ENCODE measurements at regions not wholly inside any gene's neighbourhood (a gene's known extent, or its start where the extent isn't known, plus 50 kb on each side); places are given as distances from the start of the nearest gene placed in this dataset.

DNA sequence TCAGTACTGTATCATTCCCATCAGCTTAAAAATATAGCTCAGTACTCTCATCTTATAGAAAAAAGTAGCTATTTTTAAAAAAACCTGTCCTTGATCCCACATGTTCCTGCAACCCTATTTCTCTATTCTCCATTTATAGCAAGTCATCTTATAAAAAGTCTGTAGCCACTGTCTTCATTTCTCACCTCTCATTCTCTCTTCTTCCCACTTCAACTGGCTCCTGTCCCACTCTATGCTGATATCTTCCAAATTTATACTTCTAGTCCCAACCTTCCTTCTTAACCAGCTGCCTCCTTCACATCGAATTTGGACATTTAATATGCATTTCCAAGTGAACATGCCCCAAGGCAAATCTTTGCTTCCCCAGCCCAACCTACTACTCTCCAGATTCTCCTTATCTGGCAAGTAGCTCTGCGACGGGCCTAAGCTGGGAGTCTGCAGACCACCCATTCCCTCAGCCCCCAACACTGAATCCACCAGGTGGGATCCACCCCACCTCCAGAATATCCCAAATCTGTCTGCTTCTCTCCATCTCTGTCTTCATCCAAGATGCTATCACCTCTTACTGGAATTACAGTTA, 52.0 kb upstream of the TANC2 start:
- no peak for FAIRE-seq
- DNase-seq (ENCODE audit: low spot score in 2 of 2): no peak

DNA sequence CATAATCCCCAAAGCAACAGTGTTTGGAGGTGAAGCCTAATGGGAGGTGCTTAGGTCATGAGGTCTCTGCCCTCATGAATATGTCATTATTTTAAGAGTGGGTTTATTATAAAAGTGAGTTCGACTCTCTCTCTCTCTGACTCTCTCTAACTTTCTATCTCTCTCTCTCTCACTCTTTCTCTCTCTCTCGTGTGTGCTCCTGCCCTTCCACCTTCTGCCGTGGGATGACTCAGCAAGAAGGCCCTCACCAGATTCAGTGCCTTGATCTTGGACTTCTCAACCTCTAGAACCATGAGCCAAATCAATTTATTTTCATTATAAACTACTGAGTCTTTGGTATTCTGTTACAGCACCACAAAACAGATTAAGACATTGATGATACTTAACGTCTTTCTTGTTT, 53.7 kb upstream of the TANC2 start:
- FAIRE-seq (no peak), DNase-seq (ENCODE audit: low spot score in 2 of 2) (no peak)

DNA sequence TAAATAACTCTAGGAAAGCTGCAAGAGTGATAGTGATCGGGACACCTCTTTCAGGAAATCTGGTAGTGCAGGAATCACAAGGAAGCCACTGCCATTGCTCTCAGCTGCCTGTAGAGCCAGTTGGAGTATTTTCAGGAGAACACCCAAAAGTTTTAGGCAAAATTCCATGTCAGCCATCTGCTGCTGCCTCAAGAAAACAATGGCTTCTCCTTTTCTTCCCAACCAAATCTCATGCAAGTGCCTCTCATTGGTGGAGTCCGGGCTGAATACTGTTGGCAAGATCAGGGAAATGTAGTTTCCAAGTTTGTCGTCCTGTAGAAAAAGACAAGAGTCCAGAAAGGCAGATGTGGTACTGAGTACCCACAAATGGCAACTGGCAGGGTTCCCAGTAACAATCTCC, 54.9 kb upstream of the TANC2 start:
- FAIRE-seq: no peak
- no peak for DNase-seq (ENCODE audit: low spot score in 2 of 2)

DNA sequence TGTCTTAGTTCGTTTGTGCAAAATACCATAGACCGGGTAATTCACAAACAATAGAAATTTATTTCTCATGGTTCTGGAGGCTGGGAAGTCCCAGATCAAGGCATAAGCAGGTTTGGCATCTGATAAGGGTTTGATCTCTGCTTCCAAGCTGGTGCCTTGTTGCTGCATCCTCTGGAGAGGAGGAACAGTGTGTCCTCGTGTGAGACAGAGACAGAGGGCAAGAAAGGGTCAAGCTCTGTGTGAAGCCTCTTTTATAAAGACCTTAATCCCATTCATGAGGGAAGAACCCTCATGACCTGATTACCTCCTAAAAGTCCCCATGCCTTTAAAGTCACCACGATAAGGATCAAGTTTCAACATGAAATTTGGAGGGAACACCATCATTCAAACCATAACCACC, 55.8 kb upstream of the TANC2 start:
- FAIRE-seq (no peak), DNase-seq (ENCODE audit: low spot score in 2 of 2) (no peak)

DNA sequence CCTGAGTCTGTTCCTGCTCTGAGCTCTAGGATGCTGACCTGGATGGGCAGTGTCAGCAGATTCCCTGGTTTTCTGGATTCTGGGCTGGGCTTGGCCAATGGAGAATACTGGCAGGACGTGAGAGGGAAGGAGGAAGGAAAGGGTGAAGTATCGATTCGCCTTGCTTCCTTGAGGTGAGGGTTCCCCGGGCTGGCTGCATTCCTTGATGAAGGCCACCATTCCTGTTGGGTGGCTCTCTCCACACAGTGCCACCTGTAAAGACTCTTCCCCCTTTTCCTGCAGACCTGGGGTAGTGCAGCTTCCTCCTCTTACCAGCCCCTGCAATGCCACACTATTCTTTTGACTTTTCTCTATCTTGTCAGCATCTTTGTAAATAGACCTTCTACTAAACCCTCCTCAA, 58.1 kb upstream of the TANC2 start:
- DNase-seq (ENCODE audit: low spot score in 2 of 2) (no peak), FAIRE-seq (no peak)

DNA sequence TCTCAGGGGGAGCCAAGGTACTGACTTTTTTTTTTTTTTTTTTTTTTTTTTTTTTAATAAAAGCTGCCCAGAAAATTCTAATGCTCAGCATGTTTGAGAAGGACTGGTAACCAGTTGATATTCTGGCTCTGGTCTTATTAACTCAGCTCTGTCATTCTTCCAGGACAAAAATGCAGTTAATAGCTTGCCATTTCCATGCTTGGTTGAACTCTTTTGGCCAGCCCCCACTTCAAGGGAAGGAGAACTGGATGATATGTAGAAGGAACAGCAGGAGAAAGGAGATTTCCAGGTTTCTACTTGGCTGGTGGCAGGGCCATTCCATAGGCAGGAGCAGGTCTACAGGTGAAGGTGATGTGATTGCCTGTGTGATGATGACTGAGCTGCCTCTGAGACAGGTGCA, 59.2 kb upstream of the TANC2 start:
- no peak for FAIRE-seq
- no peak for DNase-seq (ENCODE audit: low spot score in 2 of 2)

DNA sequence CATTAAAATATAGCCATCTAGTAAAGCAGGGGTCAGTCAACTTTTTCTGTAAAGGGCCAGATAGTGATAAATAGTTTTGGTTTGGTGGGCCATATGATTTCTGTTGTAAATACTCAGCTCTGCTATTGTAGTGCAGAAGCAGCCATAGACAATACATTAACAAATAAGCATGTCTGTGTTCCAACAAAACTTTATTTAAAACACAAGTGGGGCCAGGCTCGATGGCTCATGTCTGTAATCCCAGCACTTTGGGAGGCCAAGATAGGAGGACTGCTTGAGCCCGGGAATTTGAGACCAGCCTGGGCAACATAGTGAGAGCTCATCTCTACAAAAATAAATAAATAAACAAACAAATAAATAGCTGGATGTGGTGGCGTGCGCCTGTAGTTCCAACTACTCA, 60.8 kb upstream of the TANC2 start:
- FAIRE-seq: no peak
- no peak for DNase-seq (ENCODE audit: low spot score in 2 of 2)

DNA sequence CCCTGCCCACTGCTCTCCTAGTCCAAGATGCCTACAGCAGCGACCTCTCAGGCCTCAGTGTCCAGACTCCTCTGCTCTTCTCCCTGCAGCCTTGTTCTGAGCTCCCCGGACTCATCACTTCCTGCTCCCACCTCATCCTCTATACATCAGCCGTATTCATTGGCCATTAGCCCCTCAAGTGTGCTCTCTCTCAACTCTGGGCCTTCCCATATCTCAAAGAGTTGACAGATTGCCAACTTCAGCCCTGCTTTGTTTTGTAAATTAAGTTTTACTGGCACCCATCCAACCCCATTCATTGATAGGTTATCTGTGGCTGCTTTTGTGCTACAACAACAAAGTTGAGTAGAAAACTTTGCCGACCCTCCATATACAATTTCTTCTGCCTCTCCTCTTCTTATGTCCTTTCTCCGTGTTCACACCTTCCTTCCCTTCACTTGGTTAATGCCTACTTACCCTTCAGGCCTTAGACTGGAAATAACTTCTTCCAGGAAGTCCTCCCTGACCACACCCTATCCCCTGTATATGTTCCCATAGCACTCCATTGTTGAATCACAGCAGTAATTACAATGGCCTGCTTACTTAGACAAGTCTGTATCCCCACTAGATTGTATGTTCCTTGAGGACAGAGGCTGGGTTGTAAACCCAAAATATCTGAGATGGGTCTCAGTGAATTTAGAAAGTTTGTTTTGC, 63.4 kb upstream of the TANC2 start:
- DNase-seq (ENCODE audit: low spot score in 2 of 2) (no peak), FAIRE-seq (no peak)

DNA sequence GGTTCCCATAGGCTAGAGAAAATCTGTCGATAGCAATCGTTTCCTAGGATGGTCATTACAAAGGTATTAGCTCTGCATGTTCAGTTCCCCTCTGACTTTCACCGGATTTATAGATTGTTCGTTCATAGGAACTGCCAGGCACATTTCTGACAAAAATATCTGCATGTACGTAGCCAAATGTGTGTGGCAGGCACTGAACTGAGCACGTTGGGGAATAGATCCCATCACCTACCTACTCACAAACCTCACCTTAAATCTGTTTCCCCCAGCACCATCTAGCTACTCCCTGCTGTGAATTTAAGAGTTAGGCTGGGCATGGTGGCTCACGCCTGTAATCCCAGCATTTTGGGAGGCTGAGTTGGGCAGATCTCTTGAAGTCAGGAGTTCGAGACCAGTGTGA, 64.5 kb upstream of the TANC2 start:
- no peak for DNase-seq (ENCODE audit: low spot score in 2 of 2)
- no peak for FAIRE-seq

DNA sequence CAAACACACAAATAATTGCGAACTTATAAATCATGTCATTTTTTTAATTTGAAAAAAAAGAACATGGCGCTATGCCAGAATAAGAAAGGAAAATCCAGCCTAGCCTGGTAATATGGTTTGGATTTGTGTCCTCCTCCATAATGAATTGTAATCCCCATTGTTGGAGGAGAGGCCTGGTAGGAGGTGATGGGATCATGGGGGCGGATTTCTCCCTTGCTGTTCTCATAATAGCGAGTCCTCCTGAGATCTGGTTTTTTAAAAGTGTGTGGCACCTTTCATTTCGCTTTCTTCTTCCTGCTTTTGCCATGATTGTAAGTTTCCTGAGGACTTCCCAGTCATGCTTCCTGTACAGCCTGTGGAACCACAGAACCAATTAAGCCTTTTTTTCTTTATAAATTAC, 65.9 kb upstream of the TANC2 start:
- no peak for DNase-seq (ENCODE audit: low spot score in 2 of 2)
- FAIRE-seq: no peak

DNA sequence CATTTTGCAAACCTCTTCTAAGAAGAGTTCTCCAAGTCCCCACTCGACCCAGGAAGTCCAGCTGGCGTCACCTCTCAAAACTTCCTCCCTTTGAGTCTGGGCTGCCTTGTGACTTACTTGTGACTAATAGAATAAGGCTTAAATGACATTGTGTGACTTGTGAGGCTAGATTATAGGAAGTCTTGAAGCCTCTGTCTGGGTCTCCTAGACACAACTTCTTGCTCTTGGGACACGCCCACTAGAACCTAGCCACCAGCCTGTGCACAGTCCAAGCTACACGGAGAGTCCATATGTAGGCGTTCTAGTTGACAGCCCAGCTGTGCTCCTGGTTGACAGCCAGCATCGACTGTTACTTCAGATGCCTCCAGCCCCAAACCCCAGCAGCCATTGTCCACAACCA, 66.7 kb upstream of the TANC2 start:
- DNase-seq (ENCODE audit: low spot score in 2 of 2): no peak

DNA sequence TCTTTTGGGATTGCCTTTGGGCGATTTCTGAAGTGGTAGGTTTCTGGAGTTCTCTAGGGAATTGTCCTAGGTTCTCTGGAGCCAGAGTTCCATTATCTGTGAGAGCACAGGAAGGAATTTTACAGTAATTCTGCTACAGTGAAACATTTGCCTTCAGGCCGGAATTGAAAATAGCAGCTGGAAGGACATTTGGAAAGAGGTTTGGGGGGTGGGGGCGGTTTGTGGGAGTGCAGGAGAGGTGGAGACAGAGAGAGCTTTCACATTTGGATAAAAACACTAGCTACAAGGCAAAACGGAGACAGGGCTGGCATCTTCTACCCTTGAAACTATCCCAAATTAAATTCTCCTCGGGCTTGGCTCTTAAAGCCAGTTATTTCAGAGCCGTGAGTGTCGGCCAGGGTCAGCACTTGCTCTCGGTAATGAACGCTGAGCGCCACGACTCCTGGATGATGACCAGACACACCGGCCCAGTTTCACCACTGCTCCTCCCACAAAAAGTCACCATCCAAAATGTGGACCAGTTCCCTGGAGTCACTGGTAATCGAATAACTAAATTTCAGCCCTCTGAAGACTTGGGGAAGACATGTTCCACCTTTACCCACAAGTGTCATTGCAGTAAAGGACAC, 67.7 kb upstream of the TANC2 start:
- FAIRE-seq (no peak), DNase-seq (ENCODE audit: low spot score in 2 of 2) (no peak)

More for the DNA sequence above, 66.7 kb upstream of the TANC2 start:
- FAIRE-seq: no peak

DNA sequence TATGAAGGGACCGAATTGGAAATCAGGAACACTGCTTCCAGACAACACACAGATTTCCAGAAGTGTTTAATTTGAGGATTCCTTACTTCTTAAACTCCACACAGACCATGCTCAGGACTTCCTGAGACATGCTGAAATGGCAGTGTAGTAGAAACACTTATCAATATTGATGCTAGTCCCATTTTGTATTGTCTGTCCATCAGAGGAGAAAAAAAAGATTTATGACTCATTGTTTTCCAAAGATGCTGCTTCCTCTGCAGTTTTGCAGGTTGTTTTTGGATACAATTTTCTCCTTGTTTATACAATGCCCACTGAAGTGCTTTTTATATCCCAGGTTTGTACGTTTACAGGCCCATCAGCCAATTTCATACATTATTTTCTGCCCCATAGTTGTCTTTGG, 68.3 kb upstream of the TANC2 start:
- no peak for DNase-seq (ENCODE audit: low spot score in 2 of 2)
- FAIRE-seq: no peak

DNA sequence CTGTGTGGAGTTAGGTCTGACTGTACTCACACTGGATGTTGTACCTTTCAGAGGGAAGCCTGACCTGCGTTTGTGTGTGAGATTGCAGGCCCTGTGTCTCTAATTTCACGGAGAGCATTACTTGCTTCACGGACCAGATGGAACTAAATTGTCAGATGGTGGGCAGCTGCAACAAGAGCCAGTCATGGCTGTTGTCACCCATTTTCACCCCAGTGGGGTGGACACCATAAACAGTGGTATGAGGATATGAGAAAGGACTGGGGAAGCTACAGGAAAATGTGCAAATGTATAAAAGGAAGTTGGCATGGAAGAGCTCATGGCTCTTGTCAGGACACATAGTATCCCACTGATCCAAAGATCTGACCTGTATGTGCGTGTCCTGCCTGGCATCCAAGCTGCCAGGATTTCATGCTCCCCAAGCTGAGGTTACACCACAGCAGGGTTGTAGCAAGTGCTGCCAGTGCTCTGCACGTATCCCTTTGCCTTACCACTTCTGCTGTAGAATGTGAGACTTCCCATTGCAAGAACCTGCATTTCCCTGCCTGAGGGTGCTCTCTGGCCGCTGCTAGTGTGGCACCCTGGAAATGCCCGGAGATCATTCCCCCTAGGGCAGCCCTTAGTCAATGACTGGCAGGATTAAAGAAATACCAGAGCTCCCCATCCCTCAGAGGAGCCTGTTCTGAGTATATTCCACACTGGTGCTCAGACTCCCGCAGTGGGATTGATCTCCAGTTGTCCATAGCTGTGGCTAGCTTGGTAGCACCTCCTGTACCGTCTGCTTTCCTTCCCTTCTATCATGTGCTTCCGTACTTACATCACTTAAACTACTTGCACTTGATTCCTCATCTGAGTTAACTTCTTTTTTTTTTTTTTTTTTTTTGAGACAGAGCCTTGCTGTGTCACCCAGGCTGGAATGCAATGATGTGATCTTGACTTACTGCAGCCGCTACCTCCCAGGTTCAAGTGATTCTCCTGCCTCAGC, 70.4 kb upstream of the TANC2 start:
- no peak for DNase-seq (ENCODE audit: low spot score in 2 of 2)
- no peak for FAIRE-seq

DNA sequence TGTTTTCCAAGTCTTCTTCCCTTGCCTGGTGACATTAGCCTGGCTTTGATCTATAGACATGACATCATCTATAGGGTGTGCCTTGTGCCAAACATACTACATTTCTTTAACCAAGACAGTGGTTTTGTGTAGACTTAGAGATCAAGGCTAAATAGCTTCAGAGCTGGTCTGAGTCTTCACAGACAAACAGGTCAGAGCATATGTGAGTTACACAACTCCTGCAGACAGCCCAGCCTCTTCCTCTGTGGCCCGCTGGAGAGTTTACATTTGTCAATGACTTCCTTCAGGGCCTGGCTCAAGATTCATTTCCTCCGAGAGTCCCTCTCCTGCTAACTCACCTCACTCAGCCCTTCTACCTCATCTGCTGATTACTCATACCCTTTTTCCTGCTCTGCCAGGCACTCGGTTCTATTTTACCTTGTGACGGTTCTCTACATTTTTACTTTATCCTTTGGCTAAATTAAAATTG, 73.1 kb upstream of the TANC2 start:
- DNase-seq (ENCODE audit: low spot score in 2 of 2) (no peak), FAIRE-seq (no peak)

DNA sequence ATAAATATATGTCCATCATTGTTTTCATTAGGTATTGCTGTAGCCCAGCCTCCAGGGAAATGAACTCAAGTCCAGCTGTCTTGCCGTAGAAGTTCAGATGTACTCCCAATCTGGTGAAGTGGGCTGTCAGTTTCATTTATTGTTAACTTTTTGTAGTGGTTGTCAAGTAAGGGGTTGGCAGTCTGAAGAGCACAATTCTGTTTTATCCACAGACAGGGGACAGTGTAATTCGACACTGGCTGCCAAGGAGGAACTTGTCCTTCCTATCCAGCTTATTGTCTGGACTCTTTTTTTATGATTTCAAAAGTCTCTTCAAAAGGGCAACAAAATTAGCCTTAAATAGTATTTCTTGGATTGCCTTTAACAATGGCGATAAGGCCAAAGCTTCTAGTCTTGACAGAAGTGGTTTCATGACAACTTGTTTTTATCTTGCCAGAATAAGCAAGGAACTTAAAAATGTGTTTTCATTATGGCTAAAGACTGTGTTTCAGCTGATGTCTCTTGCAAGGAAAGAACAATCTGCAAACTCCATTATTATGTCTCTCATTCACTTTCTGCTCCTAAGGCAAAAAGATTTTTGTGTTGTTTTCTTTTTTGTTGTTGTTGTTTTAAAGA, 73.9 kb upstream of the TANC2 start:
- DNase-seq (ENCODE audit: low spot score in 2 of 2) (no peak), FAIRE-seq (no peak)

DNA sequence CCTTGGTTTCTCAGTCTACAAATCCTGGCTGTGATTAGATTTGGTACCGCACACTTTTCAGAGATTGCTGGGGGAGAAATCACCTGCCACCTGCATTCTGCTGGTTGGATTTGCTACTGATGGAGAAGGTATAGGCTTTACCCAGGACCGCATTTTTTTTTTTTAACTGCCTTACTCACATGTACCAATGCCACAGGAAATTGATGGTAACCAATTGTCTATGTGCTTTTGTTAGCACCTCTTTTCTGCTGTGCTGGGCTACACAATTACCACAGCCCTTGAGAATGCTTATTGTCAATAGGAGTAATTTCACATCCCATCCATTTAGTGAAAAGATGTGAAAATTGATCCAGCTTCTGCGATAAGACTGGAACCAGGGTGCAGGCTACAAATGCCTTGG, 74.4 kb upstream of the TANC2 start:
- FAIRE-seq: no peak

DNA sequence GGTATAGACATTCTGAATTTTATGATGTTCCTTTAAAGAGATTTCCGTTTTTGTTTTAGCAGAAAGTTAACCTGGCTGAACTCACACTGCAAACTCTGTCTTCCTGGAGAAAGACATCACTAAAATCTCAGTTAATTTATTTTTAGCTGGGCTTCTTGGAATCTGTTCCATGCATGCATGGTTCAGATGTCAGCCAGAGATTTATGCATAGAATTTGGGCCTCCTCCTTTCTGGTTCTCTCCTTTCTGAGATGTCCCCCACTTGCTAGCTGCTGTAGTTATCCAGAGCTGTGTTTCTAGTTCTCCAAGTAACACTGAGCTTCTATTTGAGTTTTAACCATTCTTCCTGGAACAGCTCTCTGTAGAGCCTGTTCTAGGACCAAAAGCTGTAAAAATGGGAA, 77.3 kb upstream of the TANC2 start:
- FAIRE-seq (no peak), DNase-seq (ENCODE audit: low spot score in 2 of 2) (no peak)

More for the DNA sequence above, 74.4 kb upstream of the TANC2 start:
- DNase-seq (ENCODE audit: low spot score in 2 of 2): no peak

DNA sequence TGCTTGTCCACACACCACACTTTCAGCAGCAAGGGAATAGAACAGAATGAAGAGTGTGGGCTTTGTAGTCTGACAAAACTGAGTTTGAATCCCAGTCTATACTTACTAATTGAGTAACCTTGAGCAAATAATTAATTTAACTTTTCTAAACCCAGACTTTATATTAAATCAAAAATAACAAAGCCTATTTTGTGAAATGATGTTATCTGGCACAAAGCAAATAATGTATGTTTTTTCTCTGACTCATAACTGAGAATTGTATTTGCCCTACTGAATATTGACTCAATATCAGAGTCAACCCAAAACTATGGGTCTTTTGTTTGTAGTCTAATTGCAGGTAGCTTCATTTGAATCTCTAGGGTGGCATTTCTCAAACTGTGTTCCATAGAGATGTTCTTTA, 77.9 kb upstream of the TANC2 start:
- DNase-seq (ENCODE audit: low spot score in 2 of 2): no peak
- no peak for FAIRE-seq

DNA sequence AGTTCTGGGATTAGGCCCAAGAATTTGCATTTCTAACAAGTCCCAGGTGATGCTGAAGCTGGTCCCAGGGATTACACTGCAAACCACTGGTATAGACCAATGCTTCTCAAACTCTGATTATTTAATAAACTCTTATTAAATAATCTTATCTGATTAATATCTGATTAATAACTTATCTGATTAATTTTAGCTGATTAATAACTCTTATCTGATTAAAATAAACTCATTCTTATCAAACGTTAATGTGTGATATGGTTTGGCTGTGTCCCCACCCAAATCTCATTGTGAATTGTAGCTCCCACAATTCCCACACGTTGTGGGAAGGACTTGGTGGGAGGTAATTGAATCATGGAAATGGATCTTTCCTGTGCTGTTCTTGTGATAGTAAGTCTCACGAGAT, 78.6 kb upstream of the TANC2 start:
- DNase-seq (ENCODE audit: low spot score in 2 of 2) (no peak), FAIRE-seq (no peak)

DNA sequence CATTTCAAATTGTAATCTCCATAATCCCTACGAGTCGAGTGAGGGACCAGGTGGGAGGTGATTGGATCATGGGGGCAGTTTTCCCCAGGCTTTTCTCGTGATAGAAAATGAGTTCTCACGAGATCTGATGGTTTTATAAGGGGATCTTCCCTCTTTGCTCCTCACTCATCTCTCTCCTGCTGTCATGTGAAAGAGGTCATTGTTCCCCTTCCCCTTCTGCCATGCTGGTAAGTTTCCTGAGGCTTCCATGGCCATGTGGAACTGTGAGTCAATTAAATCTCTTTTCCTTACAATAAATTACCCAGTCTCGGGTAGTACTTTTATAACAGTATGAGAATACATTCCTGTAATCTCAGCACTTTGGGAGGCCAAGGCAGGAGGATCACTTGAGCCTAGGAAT, 76.7 kb upstream of the MARCHF10 start:
- DNase-seq (ENCODE audit: low spot score in 2 of 2): no peak
- no peak for FAIRE-seq

All from frontal cortex (tissue), 3 donors.